ENCODE measurements at regions not wholly inside any gene's neighbourhood (a gene's known extent, or its start where the extent isn't known, plus 50 kb on each side); places are given as distances from the start of the nearest gene placed in this dataset.

DNA sequence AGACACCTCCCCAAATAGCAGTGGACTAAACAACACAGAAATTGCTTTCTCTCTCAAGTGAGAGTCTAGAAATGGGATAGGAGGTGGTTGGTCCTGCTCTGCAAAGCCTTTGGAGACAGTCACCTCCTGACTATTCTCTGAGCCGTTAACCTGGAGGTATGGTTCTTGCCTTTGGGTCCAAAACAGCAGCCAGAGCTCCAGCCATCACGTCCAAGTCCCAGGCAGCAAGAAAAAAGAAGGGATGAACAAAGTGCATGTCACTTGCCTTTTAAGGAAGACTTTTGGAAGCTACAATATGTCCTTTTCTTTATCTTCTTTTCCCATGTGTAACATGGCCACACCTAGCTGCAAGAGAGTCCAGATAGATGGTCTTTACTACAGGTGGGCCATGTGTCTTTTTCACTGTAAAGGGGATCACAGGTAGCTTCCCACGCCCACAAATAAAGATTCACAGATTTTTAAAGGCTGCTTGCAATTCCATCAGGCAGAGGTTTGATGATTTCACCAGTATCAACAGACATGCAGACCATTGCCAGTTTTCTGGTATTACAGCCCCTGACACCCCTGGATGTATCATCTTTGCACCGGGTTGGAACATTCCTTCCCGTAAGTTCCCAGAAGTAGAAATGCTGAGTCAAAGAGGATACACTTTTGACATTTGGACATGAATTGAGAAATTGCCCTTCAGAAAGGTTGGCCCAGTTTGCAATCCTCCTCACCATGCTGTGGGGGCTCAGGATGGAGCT lies 66.0 kb downstream of the MYEOV start:
- no TSS peak for BruUV-seq (replicated peaks)
- Histone ChIP-seq H2AFZ (ENCODE audit: low read depth, low read length, poor library complexity, severe bottlenecking) (no peak overlapping the region), H3K4me2 (ENCODE audit: low read length) (no peak overlapping the region), H3K9me3 (ENCODE audit: control insufficient read depth in 1 of 2, insufficient read depth in 1 of 2, low read depth in 1 of 2, low read length in 2 of 2) (peaks cover 0 to 15% of the 10 kb centered on the region in 2 experiments; a peak in 1 of 4 replicates), H3K4me1 (ENCODE audit: control insufficient read depth in 1 of 2, insufficient read depth in 2 of 2, low read length in 2 of 2) (peaks cover 5 to 48% of the 10 kb centered on the region in 2 experiments; a peak in 3 of 4 replicates), H3K27me3 (ENCODE audit: insufficient read depth, low read length) (no peaks in the 10 kb centered on the region), H3K79me2 (ENCODE audit: insufficient read depth, low read length) (peaks cover 26% of the 10 kb centered on the region; the same call in 1 of the 2 replicates), H3K9me2 (ENCODE audit: insufficient read depth) (no peaks in the 10 kb centered on the region), H3K36me3 (ENCODE audit: control insufficient read depth in 1 of 2, insufficient read depth in 2 of 2, low read length in 2 of 2) (peaks cover 0 to 13% of the 10 kb centered on the region in 2 experiments; a peak in 1 of 4 replicates), H3K9ac (ENCODE audit: low read length) (no peak overlapping the region), H3K4me3 (replicated peaks in 1 of 2; ENCODE audit: low read depth in 1 of 2, low read length in 2 of 2) (no peak overlapping the region), H3K27ac (ENCODE audit: low read depth, low read length) (no peak overlapping the region), H4K20me1 (ENCODE audit: insufficient read depth) (no peaks in the 10 kb centered on the region)
- TF ChIP-seq, protein P1, sequence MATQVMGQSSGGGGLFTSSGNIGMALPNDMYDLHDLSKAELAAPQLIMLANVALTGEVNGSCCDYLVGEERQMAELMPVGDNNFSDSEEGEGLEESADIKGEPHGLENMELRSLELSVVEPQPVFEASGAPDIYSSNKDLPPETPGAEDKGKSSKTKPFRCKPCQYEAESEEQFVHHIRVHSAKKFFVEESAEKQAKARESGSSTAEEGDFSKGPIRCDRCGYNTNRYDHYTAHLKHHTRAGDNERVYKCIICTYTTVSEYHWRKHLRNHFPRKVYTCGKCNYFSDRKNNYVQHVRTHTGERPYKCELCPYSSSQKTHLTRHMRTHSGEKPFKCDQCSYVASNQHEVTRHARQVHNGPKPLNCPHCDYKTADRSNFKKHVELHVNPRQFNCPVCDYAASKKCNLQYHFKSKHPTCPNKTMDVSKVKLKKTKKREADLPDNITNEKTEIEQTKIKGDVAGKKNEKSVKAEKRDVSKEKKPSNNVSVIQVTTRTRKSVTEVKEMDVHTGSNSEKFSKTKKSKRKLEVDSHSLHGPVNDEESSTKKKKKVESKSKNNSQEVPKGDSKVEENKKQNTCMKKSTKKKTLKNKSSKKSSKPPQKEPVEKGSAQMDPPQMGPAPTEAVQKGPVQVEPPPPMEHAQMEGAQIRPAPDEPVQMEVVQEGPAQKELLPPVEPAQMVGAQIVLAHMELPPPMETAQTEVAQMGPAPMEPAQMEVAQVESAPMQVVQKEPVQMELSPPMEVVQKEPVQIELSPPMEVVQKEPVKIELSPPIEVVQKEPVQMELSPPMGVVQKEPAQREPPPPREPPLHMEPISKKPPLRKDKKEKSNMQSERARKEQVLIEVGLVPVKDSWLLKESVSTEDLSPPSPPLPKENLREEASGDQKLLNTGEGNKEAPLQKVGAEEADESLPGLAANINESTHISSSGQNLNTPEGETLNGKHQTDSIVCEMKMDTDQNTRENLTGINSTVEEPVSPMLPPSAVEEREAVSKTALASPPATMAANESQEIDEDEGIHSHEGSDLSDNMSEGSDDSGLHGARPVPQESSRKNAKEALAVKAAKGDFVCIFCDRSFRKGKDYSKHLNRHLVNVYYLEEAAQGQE (IDR thresholded peaks at IDR 0.05; ENCODE audit: low read depth), result no peak
- TF ChIP-seq FOSL1 (IDR thresholded peaks at IDR 0.05; ENCODE audit: low read depth) (no peak), EZH2 (IDR thresholded peaks at IDR 0.05) (no peak), CBX3 (IDR thresholded peaks at IDR 0.05; ENCODE audit: low read depth) (no peak), SP1 (IDR thresholded peaks at IDR 0.05; ENCODE audit: low read depth) (no peak), SRF (IDR thresholded peaks at IDR 0.05; ENCODE audit: low read depth) (no peak), POLR2A (IDR thresholded peaks at IDR 0.05; ENCODE audit: borderline replicate concordance, extremely low read depth, insufficient read depth, insufficient read length) (no peak), CEBPB (IDR thresholded peaks at IDR 0.05; ENCODE audit: low read depth) (no peak), ZNF274 (IDR thresholded peaks at IDR 0.05; ENCODE audit: low read depth, low read length) (no peak), JUND (IDR thresholded peaks at IDR 0.05) (no peak), ZFX (IDR thresholded peaks at IDR 0.05) (no peak), TCF7L2 (IDR thresholded peaks at IDR 0.05; ENCODE audit: borderline replicate concordance, extremely low read depth, insufficient read depth, insufficient read length) (no peak), ELF1 (IDR thresholded peaks at IDR 0.05; ENCODE audit: borderline replicate concordance, low read depth) (no peak), YY1 (IDR thresholded peaks at IDR 0.05; ENCODE audit: extremely low read depth, insufficient replicate concordance, low read depth, low read length) (no peak), EGR1 (IDR thresholded peaks at IDR 0.05; ENCODE audit: low read depth) (no peak), SIN3A (IDR thresholded peaks at IDR 0.05; ENCODE audit: low read depth) (no peak), POLR2AphosphoS5 (IDR thresholded peaks at IDR 0.05; ENCODE audit: low read depth, low read length) (no peak)
- TF ChIP-seq, protein P2, sequence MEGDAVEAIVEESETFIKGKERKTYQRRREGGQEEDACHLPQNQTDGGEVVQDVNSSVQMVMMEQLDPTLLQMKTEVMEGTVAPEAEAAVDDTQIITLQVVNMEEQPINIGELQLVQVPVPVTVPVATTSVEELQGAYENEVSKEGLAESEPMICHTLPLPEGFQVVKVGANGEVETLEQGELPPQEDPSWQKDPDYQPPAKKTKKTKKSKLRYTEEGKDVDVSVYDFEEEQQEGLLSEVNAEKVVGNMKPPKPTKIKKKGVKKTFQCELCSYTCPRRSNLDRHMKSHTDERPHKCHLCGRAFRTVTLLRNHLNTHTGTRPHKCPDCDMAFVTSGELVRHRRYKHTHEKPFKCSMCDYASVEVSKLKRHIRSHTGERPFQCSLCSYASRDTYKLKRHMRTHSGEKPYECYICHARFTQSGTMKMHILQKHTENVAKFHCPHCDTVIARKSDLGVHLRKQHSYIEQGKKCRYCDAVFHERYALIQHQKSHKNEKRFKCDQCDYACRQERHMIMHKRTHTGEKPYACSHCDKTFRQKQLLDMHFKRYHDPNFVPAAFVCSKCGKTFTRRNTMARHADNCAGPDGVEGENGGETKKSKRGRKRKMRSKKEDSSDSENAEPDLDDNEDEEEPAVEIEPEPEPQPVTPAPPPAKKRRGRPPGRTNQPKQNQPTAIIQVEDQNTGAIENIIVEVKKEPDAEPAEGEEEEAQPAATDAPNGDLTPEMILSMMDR (IDR thresholded peaks at IDR 0.05 in 2 of 3, conservative IDR thresholded peaks at IDR 0.05 in 1 of 3; ENCODE audit: borderline replicate concordance in 1 of 3, insufficient read depth in 1 of 3, low read depth in 2 of 3, low read length in 2 of 3), result no peak
- ATAC-seq (no peak), DNase-seq (ENCODE audit: low read depth, low spot score) (no peak)
- intact Hi-C loops (cut with micrococcal nuclease), result loop anchor here (5.0 kb wide), 1 partner anchor 258 kb away; no protein-coding TSS in a partner anchor
- ChIA-PET RAD21 (ENCODE audit: low non-redundant PET in 1 of 2, low total read pairs in 2 of 2, uncharacterized antibody in 2 of 2, unreplicated experiment in 2 of 2) (no interaction called here), POLR2A (no interaction called here), CTCF (no interaction called here)
